AG04450 (cell line): ENCODE measurements at regions not wholly inside any gene's neighbourhood (a gene's known extent, or its start where the extent isn't known, plus 50 kb on each side); places are given as distances from the start of the nearest gene placed in this dataset.

Experiments
- CTCF ChIA-PET: fragments of 300-600, 350-600 bp; formaldehyde crosslinking; extraction: SDS; loops from one replicate; lab custom pipeline; 2022; ENCODE audit warnings: antibody characterized with exemption, inconsistent platforms; lab: Charles Lee
- POLR2A ChIA-PET: fragments of 350-600 bp; formaldehyde crosslinking; extraction: SDS; loops from one replicate; lab custom pipeline; 2021; ENCODE audit warnings: antibody characterized with exemption, inconsistent platforms; lab: Yijun Ruan, JAX
- DNase-seq: peaks from one replicate; pipeline ENCODE4 v3.0.0-alpha.2; 2011; ENCODE audit warnings: low read depth, low spot score
- H3K27ac ChIP-seq: one replicate; pipeline ENCODE4 v1.5.1; 2012; ENCODE audit warnings: low read depth, low read length, control low read depth
- H3K27me3 ChIP-seq: one replicate; pipeline ENCODE4 v1.6.0; 2012; ENCODE audit warnings: low read length; ENCODE audit not compliant: control insufficient read depth, insufficient read depth
- H3K4me3 ChIP-seq: 2 replicates; pipeline ENCODE4 v1.5.1; 2011; ENCODE audit warnings: mild to moderate bottlenecking, low read depth, low read length, control low read depth
- H3K9me3 ChIP-seq: 2 replicates; pipeline ENCODE4 v1.5.1; 2012; ENCODE audit warnings: low read length; ENCODE audit not compliant: control insufficient read depth, insufficient read depth
- CTCF ChIP-seq: IDR thresholded peaks from 2 replicates; pipeline ENCODE4 v1.5.1; 2011; ENCODE audit warnings: low read depth, low read length, control low read depth, inconsistent platforms

GRCh38 chr13:59099182-59099974, 1064.3 kb downstream of the DIAPH3 start:
- Histone ChIP-seq H3K9me3 (no peaks in the 10 kb centered on the region), H3K27me3 (no peaks in the 10 kb centered on the region), H3K27ac (peak overlapping the region; percentile 55), H3K4me3 (no peak overlapping the region)
- ChIA-PET POLR2A (no interaction called here), CTCF (no interaction called here)
- no peak for TF ChIP-seq CTCF
- DNase-seq, result no peak

- POLR2A ChIA-PET, result interaction anchor here (0.7 to 1.0 kb wide), 3 partner anchors 9 to 12 kb away, joined by 3 to 5 read pairs (median 4); no protein-coding TSS in a partner anchor
- no peaks in the 10 kb centered on the region for H3K9me3 ChIP-seq
- DNase-seq, result peak; percentile 66
- CTCF ChIA-PET, result interaction anchor here (0.9 kb wide), 1 partner anchor 30 kb away, joined by 3 read pairs; no protein-coding TSS in a partner anchor
- TF ChIP-seq CTCF, result no peak
- H3K27me3 ChIP-seq, result no peaks in the 10 kb centered on the region
- no peak overlapping the region for H3K4me3 ChIP-seq
- H3K27ac ChIP-seq, result no peak overlapping the region
These were observed 1060.5 kb downstream of the DIAPH3 start for GRCh38 chr13:59103004-59103768.

- no peak for TF ChIP-seq CTCF
- no peaks in the 10 kb centered on the region for H3K27me3 ChIP-seq
- DNase-seq, result peak; percentile 42
- peak overlapping the region; percentile 81 for H3K27ac ChIP-seq
- CTCF ChIA-PET, result interaction anchor here (1.2 kb wide), 1 partner anchor 660 kb away, joined by 3 read pairs; no protein-coding TSS in a partner anchor
- POLR2A ChIA-PET, result interaction anchor here (1.4 kb wide), 1 partner anchor 9 kb away, joined by 5 read pairs; no protein-coding TSS in a partner anchor
- H3K9me3 ChIP-seq, result no peaks in the 10 kb centered on the region
- H3K4me3 ChIP-seq, result peak overlapping the region; percentile 29
These were observed 1052.0 kb downstream of the DIAPH3 start for GRCh38 chr13:59111751-59112171.

GRCh38 chr13:59112221-59112718, 1051.5 kb downstream of the DIAPH3 start:
- ChIA-PET POLR2A (interaction anchor here (1.4 kb wide), 1 partner anchor 9 kb away, joined by 5 read pairs; no protein-coding TSS in a partner anchor), CTCF (interaction anchor here (1.2 kb wide), 1 partner anchor 659 kb away, joined by 3 read pairs; no protein-coding TSS in a partner anchor)
- Histone ChIP-seq H3K9me3 (no peaks in the 10 kb centered on the region), H3K27ac (peak overlapping the region; percentile 81), H3K27me3 (no peaks in the 10 kb centered on the region), H3K4me3 (peak overlapping the region; percentile 29)
- TF ChIP-seq CTCF, result no peak
- DNase-seq, result peak; percentile 90
